GM18858 (cell line): ENCODE measurements at regions not wholly inside any gene's neighbourhood (a gene's known extent, or its start where the extent isn't known, plus 50 kb on each side); places are given as distances from the start of the nearest gene placed in this dataset.
"Not testable (repeated sequence)": the region's sequence is repeated elsewhere in the genome, so short reads cannot be mapped to it uniquely, and the experiment has no call there.

Experiments
- ATAC-seq: cut with Tn5 transposase; IDR thresholded peaks from one replicate; pipeline ENCODE4 v1.9.1; 2021; ENCODE audit not compliant: unreplicated experiment

DNA sequence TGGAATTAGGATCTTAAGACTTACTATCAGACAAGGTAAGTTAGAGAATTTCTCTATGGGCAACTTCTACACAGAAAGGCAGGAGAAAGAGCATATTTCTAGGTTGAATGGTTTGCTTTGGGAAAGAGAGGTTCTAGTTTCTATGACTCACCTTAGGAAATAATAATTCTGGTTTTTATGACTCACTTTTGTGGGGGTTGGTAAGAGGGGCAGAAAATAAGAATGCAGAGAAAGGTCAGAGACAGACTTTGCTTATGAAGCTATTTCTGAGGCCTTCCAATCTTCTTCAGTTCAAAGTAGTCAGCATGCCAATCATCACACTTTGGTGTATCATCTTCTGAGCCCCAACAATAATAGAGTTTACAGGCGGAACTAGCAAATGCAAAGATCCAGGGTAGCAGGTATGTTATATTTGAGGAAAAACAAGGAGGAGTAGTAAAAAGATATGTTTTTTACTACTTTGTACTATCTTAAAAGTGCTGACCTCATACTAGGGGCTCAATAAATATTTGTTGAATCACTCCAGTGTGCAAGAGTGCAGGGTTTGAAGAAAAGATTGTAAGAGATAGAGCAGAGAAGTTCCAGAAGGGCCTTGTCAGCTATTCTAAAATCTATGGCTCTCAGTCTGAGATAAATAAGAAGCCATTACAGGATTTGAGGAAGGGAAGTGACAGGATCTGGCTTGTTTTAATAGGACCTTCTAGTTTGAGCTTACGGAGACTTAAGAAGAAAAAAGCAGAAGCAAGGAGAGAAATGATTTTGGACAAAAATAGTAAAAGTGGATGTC, 56.7 kb upstream of the LRFN5 start:
- no peak for ATAC-seq

DNA sequence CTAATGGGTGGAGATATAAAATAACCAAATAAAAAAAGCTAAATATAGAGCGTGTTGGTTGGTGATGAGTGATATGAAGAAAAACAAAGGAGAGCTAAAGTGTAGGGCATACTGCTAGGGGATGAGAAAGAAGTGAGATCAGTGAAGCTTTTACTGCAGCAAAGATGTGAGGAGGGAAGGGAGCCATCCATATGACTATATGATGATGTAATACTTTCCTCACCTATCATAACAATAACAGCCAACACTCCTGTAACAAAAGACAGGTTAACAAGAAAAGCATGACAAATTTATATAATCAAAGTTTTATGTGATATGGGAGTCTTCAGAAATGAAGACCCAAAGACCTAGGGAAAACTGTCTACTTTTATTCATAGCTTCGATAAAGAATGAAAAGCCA, 57.4 kb upstream of the LRFN5 start:
- no peak for ATAC-seq

DNA sequence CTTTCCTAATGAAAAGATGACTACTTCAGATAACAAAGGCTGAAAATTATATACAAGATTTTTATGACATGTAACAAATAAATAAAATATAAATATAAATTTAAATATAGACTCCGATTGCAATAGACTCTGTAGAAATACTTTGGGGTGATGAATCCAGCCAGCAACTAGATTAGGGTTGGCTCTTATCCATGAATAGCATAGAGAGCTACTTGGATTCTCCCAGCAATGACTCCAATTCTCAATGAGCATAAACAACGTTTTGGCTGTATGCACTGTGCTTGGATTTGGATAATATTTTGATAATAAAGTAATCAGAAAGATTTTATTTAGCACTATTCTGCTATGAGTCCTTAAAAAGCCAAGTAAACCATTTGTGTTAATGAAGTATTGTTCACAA, 58.0 kb upstream of the LRFN5 start:
- no peak for ATAC-seq

DNA sequence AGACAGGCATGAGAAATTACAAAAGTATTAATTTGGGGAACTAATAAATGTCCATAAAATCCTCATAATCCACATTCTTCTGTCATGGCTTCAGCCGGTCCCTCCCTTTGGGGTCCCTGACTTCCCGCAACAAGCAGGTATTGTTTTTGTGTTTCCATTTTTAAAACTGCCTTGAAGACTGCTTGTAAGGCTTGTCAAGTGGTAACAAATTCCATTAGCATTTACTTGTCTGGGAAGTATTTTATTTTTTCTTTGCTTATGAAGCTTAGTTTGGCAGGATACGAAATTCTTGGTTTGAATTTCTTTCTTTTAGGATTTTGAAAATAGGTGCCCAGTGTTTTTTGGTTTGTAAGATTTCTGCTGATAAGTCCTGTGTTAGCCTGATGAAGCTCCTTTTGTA, 65.3 kb upstream of the LRFN5 start:
- ATAC-seq, result no peak

DNA sequence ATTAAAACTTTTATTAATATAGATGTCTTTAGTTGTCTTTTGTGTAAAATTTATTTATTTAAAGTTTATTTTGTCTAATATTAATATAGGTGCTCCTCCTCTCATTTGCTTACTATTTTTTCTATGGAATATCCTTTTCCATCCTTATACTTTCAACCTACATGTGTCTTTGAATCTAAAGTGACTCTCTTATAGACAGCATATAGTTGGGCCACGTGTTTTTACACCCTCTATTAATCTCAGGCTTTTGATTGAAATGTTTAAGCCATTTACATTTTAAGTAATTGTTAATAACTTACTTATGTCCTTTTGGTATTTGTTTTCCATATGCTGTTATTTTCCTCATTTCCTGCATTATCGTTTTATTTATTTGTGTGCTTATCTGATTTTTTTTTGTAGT, 74.4 kb upstream of the LRFN5 start:
- no peak for ATAC-seq

DNA sequence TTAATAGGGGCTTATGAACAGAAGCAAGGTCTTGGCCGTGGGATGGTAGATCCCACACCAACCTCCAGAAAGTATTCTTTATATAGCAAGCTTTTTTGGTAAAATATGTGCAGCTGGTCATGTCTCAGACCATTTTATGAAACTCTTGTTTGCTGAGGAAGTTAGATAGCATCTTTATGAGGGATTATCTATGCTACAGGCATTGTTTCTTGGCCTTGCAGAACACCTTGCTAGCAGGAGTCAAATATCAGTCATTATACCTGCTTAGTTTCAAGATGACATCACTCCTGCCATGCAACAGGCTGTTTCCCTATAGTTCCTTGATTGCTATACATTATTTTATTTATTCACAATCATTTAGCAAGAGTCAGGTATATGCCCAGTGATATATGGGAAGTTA, 84.8 kb upstream of the LRFN5 start:
- ATAC-seq, result no peak

DNA sequence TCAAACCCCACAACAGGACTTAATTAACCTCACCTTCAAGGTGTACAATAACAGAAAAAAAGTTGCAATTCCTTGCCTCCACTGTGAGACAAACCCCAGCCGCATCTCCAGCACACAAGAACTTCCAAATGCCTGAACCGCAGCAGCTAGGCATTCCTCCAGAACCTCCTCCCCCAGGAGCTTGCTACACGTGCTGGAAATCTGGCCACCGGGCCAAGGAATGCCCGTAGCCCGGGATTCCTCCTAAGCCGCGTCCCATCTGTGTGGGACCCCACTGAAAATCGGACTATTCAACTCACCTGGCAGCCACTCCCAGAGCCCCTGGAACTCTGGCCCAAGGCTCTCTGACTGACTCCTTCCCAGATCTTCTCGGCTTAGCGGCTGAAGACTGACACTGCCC, 88.6 kb upstream of the LRFN5 start:
- ATAC-seq, result not testable (repeated sequence)

DNA sequence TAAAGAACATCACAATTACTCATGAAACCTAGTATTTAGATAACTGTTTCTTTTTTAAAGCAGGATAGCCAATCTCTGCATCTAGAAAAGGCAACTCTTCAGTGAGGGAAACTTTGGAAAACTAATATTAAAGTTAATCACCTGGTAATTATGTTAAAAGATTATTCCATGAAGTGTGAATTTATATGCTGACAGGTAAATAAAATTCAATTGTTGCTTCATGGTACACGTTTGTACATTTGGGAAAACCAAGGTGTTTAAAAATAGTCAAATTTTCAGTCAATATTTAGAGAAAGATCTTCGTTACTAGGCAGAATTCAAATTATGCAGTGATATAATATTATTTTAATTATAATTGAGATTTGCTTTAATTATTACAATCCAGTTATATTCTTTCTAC, 100.1 kb upstream of the LRFN5 start:
- ATAC-seq, result no peak

DNA sequence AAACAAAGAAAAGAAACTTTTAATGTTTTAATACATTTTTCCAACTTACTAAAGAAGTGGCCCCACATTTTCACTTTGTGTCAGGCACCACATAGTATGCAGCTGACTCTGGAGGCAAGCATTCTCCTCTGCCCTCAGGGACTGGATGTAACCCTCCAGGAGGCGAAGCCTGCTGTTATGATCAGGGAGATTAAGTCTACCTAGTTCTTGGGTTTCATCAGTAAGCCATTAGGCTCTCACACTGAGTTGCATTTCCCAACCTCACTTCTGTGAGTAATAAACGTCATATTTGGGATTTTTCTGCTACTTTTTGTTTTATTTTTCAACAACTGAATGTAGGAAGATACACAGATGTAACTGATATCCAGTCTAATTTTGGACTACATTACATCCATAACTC, 101.2 kb upstream of the LRFN5 start:
- ATAC-seq, result no peak

DNA sequence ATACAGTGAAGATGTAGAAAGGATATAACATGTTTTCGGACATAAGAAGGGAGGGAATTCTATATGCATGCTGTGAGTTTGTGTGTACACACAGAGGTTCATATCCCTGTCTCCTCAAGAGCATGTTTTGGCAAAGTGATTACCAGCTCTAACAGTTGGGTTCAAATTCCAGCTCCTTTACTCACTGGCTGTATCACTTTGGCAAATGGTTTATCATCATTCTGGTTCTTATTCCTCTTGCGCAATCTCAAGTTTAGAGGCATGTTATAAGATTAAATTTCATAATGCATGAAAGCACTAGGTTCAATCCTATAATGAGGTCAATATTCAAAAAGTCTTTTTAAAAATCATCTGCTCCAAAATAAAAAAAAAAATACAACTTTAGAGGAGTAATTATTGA, 107.7 kb upstream of the LRFN5 start:
- ATAC-seq, result no peak

DNA sequence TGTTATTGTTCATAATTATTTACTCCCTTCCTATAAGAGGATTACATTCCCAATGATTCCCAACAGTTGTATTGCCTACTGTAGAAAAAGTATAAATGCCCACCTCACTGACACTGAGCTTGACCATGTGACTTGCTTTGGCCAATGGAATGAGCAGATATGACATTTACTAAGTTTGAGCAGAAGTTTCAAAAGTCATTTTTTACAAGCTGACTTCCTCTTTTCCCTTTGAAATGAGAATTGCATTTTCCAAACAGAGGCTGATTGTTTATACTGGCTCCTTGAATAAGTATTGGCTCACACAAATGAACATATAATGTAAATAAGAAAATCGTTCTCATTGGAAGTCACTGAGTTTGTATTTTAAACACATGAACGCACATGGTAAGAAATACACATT, 116.4 kb upstream of the LRFN5 start:
- ATAC-seq, result no peak

DNA sequence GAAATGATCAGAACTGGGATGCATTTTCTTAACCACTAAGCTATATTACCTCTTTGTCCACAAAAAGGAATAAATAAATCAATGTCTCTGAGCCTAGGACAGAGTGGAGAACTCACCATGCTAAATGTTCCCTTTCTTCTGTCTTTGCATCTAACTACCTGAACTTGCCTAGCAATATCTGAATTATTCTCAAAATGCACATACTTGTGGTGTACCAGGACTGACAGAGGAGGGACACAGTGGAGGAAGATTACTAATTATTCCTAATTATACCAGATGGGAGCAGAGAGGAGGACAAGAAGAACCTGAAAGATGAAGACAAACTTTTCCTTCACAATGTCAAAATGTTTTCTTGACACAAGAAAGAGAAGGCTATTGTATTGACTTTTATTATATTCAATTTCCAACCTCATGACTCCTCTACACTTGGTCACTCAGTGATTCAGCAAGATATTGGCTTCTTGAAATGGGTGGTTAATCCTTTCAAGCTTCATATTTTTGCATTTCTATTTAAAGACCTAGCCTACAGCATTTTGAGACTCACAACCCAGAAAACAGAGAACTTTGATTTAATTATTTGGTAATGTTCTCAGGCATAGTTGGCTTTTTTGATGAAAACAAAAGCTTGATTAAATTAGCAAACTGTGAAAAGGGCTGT, 117.2 kb upstream of the LRFN5 start:
- no peak for ATAC-seq

DNA sequence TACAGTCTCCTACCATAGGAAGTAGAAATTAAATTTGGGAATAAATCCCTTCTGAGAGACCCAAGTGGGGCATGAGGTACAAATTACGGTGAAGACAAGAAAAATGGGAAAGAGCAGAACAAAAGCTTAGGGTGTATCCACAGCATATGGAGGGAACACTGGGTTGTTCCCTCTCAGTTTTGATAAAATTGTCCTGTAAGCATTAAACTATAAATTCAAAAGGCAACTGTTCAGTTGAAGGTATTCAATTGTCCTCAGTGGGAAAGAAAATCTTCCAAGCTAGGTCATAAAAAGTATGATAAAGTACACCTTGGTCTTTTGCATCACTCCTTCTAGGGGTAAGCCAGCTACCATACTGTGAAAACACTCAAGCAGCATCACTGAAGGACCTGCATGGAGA, 118.3 kb upstream of the LRFN5 start:
- no peak for ATAC-seq

DNA sequence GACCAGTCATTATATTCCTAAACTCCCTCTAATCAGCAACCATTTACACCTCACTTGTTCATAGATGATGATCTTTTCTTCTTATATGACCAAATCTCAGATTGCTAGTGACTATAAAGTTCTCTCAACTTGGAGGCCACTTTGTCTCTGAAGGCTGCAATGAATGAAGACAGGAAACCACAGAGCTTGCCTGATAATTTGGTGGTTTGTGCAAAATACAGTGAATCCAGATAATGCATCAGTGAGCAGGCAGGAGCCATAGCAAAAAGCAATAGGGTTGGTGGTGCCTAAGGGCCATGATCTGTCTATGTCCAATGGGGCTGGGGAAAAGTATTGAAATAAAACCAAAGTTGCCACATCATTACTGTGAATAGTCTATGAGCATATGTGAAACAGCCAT, 123.8 kb upstream of the LRFN5 start:
- ATAC-seq, result no peak

DNA sequence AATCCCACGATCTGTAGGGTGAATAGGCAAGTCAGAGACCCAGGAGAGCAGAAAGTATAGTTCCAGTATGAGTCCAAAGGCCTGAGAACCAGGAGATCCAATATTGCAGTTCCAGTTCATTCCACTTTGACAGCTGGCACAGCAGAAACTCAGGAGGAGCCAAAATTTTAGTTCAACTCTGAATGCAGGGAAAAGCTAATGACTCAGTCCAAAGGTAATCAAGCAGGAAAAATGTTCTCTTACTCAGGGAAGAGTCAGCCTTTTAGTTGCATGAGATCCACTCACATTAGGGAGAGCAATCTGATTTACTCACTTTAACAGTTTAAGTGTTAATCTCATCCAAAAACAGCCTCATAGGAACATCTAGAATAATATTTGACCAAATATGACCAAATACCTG, 130.2 kb upstream of the LRFN5 start:
- no peak for ATAC-seq

DNA sequence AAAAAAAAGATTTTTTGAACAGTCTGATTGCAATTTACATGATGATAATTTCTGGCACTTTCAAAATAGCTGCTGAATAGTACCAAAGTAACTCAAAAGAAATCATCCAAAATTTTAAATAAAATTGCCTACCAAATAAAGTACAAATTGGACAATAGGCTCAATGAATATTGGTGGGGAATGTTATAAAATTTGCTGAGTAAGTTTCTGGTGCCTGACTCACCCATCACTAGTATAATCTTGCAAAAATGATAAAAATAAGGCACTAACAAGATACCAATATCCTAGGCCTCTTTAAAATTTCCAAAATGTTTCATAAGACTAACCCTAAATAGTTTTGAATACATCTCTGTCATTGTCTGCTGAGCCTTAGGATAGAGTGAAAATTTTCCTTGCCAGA, 145.3 kb upstream of the LRFN5 start:
- no peak for ATAC-seq

DNA sequence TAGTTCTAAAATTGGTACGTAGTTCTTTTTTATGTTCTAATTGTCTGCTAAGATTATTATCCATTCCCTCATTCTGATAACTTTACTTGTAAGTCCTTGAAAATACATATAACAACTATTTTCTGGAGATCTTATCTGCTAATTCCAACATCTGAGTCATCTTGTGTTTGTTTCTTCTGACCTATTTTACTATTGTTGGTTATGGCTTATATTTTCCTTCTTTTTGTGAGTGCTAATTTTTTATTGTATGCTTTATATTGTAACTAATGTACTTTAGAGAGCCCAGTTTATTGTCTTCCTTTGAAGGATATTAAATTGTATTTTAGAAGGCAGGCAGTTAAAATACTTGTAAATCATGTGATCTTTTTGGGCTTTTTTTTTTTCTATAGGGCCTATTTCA, 149.3 kb upstream of the LRFN5 start:
- no peak for ATAC-seq

DNA sequence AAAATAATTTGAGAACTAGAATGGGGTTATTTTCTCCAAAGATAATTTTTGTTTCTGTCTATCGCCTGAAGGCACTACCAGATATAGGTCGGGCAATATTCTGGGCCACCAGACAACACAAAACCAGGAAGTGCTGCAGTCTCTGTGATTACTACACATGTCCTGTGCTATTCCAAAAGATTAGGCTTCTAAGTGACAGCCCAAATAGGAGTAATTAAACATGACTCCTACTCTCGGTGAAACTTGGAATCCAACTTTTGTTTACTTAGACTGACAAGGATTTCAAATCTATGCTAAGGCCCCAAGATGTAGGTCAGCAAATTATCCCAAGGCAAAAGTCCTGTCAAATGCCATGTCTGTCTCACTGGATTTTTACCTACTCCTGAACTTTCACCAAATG, 157.6 kb upstream of the LRFN5 start:
- ATAC-seq, result no peak

DNA sequence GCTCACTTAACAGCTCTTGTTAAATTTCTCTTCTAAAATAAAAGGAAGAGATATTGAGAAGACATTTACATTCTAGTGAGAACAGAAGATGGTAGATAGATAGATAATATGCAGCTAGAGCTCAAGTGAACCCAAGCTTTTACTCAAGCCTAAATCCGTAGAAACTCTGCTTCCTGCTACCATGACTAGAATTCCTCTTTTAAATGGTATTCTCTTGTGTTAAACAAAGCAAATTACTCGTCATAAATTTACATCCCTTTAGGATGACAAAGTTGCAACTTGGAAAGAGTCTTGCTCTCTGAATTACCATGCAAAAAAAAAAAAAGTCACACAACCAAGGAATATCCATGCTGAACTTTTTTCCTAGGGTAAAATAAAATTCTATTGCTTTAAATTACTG, 160.7 kb upstream of the LRFN5 start:
- ATAC-seq, result no peak

DNA sequence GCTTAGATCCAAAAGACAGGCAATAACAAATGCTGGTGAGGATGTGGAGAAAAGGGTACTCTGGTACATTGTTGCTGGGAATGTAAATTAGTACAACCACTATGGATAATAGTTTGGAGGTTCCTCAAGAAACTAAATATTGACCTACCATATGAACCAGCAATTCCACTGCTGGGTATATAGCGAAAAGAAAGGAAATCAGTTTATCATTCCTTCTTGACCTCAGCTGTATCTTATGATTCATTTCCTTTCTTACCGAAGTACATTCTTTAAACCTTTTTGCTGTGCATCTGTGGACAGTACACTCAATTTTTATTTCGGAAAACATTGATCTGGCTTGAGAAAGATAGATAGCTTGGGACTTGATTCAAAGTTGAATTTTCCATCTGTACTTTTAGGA, 183.2 kb upstream of the LRFN5 start:
- no peak for ATAC-seq

DNA sequence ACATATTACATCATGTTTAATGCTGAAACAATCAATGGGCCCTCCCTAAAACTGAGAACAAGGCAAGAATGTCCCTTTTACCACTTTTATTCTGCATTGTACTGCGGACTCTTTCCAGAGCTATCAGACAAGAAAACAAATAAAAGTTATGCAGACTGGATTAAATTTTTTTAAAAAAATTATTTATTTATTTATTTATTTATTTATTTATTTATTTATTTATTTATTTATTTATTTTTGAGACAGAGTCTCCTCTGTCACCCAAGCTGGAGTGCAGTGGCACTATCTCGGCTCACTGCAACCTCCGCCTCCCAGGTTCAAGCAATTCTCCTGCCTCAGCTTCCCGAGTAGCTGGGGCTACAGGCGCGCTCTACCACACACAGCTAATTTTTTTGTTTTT, 185.4 kb upstream of the LRFN5 start:
- not testable (repeated sequence) for ATAC-seq

DNA sequence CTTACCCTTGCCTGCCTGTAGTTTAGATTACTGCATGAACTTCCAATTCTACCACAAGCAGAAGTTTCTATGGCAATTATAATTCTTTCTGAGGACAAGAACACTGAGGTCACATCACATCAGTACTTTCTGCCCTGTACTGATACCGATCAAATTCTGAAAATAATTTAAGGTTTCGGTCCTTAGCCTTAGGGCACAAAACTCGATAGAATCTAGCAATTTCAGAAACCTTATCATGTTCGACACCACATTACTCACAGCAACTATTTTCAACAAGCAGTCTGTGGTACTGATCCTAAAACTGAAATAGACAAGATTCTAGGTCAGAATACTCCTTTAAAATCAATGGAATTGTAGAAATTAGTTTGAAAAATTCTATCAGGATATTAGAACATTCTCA, 187.0 kb upstream of the LRFN5 start:
- no peak for ATAC-seq

DNA sequence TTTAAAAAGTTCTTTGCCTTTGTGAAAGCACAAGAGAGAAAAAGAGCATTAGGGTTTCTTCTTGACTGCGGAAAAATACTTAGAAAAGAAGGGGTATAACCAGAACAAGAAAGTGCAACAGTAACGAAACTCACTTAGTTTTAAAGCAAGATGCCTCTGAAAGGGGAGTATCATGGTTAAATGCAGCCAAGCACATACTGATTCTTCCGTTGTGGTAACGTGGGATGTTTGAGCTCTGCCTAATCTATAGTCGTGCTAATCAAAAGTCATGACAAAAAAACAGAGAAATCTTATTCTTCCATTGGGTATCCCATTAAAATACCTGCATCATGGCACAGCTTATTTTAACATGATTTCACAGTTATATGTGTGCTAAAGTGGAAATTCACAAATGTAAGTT, 187.8 kb upstream of the LRFN5 start:
- ATAC-seq, result no peak
